ENCODE measurements at regions not wholly inside any gene's neighbourhood (a gene's known extent, or its start where the extent isn't known, plus 50 kb on each side); places are given as distances from the start of the nearest gene placed in this dataset.

GRCh38 chr2:145284551-145284950, 764.6 kb upstream of the ZEB2 start:
- Histone ChIP-seq H3K36me3 (no peaks in the 10 kb centered on the region), H3K27ac (no peak overlapping the region), H3K4me3 (no peak overlapping the region), H3K27me3 (no peaks in the 10 kb centered on the region), H3K4me1 (no peaks in the 10 kb centered on the region), H3K9me3 (no peaks in the 10 kb centered on the region)
- intact Hi-C loops (cut with DNase I; ENCODE audit: low total_unique reads), result no loop called here
- no peak for DNase-seq (ENCODE audit: low spot score in 2 of 2)
- TF ChIP-seq, protein P1, sequence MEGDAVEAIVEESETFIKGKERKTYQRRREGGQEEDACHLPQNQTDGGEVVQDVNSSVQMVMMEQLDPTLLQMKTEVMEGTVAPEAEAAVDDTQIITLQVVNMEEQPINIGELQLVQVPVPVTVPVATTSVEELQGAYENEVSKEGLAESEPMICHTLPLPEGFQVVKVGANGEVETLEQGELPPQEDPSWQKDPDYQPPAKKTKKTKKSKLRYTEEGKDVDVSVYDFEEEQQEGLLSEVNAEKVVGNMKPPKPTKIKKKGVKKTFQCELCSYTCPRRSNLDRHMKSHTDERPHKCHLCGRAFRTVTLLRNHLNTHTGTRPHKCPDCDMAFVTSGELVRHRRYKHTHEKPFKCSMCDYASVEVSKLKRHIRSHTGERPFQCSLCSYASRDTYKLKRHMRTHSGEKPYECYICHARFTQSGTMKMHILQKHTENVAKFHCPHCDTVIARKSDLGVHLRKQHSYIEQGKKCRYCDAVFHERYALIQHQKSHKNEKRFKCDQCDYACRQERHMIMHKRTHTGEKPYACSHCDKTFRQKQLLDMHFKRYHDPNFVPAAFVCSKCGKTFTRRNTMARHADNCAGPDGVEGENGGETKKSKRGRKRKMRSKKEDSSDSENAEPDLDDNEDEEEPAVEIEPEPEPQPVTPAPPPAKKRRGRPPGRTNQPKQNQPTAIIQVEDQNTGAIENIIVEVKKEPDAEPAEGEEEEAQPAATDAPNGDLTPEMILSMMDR (IDR thresholded peaks at IDR 0.05), result no peak
- TF ChIP-seq POLR2A (IDR thresholded peaks at IDR 0.05) (no peak), POLR2AphosphoS5 (IDR thresholded peaks at IDR 0.05) (no peak)

DNA sequence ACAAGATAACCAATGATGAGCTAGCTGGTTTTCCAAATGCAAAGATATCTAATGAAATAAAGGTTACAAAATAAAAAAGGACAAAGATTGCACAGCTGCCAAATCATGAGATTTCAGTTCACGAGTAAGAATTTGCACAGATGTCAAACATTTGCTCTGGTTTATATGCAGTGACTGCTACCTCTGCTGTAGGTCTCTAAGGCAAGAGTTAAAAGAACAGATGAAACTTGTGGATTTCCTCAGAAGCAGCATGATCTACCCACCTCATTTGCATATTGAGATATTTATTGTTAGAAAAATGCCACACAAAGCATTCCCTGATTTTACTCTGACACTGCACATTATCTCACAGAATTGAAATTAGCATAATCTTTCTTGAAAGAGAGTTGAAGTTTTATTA, 763.2 kb upstream of the ZEB2 start:
- TF ChIP-seq, protein P1 (IDR thresholded peaks at IDR 0.05), result no peak
- TF ChIP-seq POLR2AphosphoS5 (IDR thresholded peaks at IDR 0.05) (no peak), POLR2A (IDR thresholded peaks at IDR 0.05) (no peak)
- H3K4me3 ChIP-seq, result no peak overlapping the region
- no peaks in the 10 kb centered on the region for H3K36me3 ChIP-seq
- H3K27me3 ChIP-seq, result no peaks in the 10 kb centered on the region
- no peak for DNase-seq (ENCODE audit: low spot score in 2 of 2)
- no peaks in the 10 kb centered on the region for H3K9me3 ChIP-seq
- H3K27ac ChIP-seq, result no peak overlapping the region
- H3K4me1 ChIP-seq, result no peaks in the 10 kb centered on the region
- intact Hi-C loops (cut with DNase I; ENCODE audit: low total_unique reads), result no loop called here

DNA sequence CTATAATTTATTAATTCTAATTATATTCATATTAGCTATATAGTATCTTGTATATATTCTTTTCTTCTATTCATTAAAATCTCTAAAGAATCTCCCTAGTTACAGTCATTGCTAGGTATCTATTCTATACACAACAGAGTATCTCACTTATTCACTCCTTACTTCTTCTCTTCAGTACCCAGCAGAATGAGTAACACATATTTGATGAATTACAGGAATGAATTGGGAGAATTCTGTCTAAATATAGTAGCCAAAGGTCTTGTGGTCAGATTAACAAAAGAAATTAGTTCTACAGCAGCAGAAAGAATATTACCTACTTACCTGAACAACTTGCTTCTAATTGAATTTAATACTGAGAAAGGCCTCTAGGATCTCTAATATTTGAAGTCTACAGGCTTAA, 758.0 kb upstream of the ZEB2 start:
- Histone ChIP-seq H3K36me3 (no peaks in the 10 kb centered on the region), H3K4me1 (no peaks in the 10 kb centered on the region), H3K27me3 (no peaks in the 10 kb centered on the region), H3K9me3 (no peaks in the 10 kb centered on the region), H3K4me3 (no peak overlapping the region), H3K27ac (no peak overlapping the region)
- TF ChIP-seq, protein P1 (IDR thresholded peaks at IDR 0.05), result no peak
- TF ChIP-seq POLR2A (IDR thresholded peaks at IDR 0.05), result no peak
- no peak for TF ChIP-seq POLR2AphosphoS5 (IDR thresholded peaks at IDR 0.05)
- intact Hi-C loops (cut with DNase I; ENCODE audit: low total_unique reads), result no loop called here
- DNase-seq (ENCODE audit: low spot score in 2 of 2), result no peak

- Histone ChIP-seq H3K27me3 (no peaks in the 10 kb centered on the region), H3K4me3 (no peak overlapping the region), H3K27ac (no peak overlapping the region), H3K9me3 (no peaks in the 10 kb centered on the region), H3K4me1 (no peaks in the 10 kb centered on the region), H3K36me3 (no peaks in the 10 kb centered on the region)
- no peak for DNase-seq (ENCODE audit: low spot score in 2 of 2)
- intact Hi-C loops (cut with DNase I; ENCODE audit: low total_unique reads), result no loop called here
- TF ChIP-seq, protein P1 (IDR thresholded peaks at IDR 0.05), result no peak
- TF ChIP-seq POLR2AphosphoS5 (IDR thresholded peaks at IDR 0.05) (no peak), POLR2A (IDR thresholded peaks at IDR 0.05) (no peak)
Measured at GRCh38 chr2:145273840-145274239, 753.9 kb upstream of the ZEB2 start.

- intact Hi-C loops (cut with DNase I; ENCODE audit: low total_unique reads), result no loop called here
- TF ChIP-seq, protein P1 (IDR thresholded peaks at IDR 0.05), result no peak
- no peak for TF ChIP-seq POLR2AphosphoS5 (IDR thresholded peaks at IDR 0.05)
- TF ChIP-seq POLR2A (IDR thresholded peaks at IDR 0.05), result no peak
- Histone ChIP-seq H3K4me3 (no peak overlapping the region), H3K36me3 (no peaks in the 10 kb centered on the region), H3K27me3 (no peaks in the 10 kb centered on the region), H3K4me1 (no peaks in the 10 kb centered on the region), H3K9me3 (no peaks in the 10 kb centered on the region), H3K27ac (no peak overlapping the region)
- DNase-seq (ENCODE audit: low spot score in 2 of 2), result no peak
Measured at GRCh38 chr2:145268931-145269330, 749.0 kb upstream of the ZEB2 start.
